Nephron (organoid): ENCODE measurements at regions not wholly inside any gene's neighbourhood (a gene's known extent, or its start where the extent isn't known, plus 50 kb on each side); places are given as distances from the start of the nearest gene placed in this dataset.

ENCODE experiments used
- H3K27ac Mint-ChIP-seq, 3 experiments: 2 replicates each; pipeline ENCODE4 v1.8.0; 2020; ENCODE audit warnings: mixed read lengths in 3 of 3, mild to moderate bottlenecking in 2 of 3, moderate library complexity in 1 of 3
- H3K27me3 Mint-ChIP-seq: 2 replicates; pipeline ENCODE4 v1.8.0; 2021; ENCODE audit warnings: low read depth, mild to moderate bottlenecking, moderate library complexity, mixed read lengths
- H3K36me3 Mint-ChIP-seq: 2 replicates; pipeline ENCODE4 v1.8.0; 2020; ENCODE audit warnings: low read depth, mixed read lengths
- H3K4me1 Mint-ChIP-seq: 2 replicates; pipeline ENCODE4 v1.8.0; 2020; ENCODE audit warnings: mixed read lengths
- H3K4me3 Mint-ChIP-seq, 3 experiments: 2 replicates each; pipeline ENCODE4 v1.8.0; 2020; ENCODE audit warnings: mild to moderate bottlenecking in 3 of 3, mixed read lengths in 3 of 3, moderate library complexity in 2 of 3
- H3K9me3 Mint-ChIP-seq: 2 replicates; pipeline ENCODE4 v1.8.0; 2020; ENCODE audit warnings: mixed read lengths
- TF ChIP-seq, protein P1 (sequence below), 3 experiments: fragments of 200-600 bp; sonication (generic); IDR thresholded peaks; one replicate each; pipeline ENCODE4 v1.5.0; 2021; ENCODE audit warnings: antibody characterized with exemption in 3 of 3; ENCODE audit not compliant: unreplicated experiment in 3 of 3

- Mint-ChIP-seq H3K9me3 (peaks cover 2% of the 10 kb centered on the region), H3K4me3 (no peak overlapping the region), H3K27me3 (peaks cover 51% of the 10 kb centered on the region), H3K36me3 (peaks cover 1% of the 10 kb centered on the region), H3K27ac (no peak overlapping the region), H3K4me1 (peaks cover 21% of the 10 kb centered on the region)
- TF ChIP-seq, protein P1, sequence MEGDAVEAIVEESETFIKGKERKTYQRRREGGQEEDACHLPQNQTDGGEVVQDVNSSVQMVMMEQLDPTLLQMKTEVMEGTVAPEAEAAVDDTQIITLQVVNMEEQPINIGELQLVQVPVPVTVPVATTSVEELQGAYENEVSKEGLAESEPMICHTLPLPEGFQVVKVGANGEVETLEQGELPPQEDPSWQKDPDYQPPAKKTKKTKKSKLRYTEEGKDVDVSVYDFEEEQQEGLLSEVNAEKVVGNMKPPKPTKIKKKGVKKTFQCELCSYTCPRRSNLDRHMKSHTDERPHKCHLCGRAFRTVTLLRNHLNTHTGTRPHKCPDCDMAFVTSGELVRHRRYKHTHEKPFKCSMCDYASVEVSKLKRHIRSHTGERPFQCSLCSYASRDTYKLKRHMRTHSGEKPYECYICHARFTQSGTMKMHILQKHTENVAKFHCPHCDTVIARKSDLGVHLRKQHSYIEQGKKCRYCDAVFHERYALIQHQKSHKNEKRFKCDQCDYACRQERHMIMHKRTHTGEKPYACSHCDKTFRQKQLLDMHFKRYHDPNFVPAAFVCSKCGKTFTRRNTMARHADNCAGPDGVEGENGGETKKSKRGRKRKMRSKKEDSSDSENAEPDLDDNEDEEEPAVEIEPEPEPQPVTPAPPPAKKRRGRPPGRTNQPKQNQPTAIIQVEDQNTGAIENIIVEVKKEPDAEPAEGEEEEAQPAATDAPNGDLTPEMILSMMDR (IDR thresholded peaks at IDR 0.05; ENCODE audit: unreplicated experiment in 3 of 3): no peak
Observed at GRCh38 chr17:79560527-79560926, 50.3 kb downstream of the RBFOX3 start.

DNA sequence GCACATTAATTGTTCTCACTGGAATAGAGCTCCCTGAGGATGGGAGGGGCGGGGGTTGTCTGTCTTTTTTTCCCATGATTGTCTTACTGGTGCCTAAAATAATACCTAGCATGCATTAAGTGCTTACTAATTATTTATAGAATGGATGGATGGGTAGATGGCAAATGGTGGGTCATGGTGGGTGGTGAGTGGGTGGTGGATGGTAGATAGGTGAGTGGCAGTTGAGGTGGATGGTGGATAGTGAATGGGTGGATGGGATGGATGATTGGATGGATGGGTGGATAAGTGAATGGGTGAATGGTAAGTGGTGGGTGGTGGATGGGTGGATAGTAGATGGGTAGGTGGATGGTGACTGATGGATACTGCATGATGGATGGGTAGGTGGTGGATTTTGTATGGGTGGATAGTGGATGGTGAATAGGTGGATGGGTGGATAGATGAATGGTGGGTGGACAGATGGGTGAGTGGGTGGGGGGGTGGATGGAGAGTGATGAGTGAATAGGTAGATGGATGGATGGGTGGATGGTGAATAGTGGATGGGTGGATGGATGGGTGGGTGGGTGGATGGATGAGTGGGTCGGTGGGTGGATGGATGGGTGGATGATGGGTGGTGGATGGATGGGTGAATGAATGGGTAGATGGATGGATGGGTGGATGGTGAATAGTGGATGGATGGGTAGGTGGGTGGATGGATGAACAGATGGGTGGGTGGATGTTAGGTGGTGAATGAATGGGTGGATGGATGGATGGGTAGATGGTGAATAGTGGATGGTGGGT is 51.6 kb downstream of the RBFOX3 start:
- peaks cover 56% of the 10 kb centered on the region for H3K27me3 Mint-ChIP-seq
- H3K4me3 Mint-ChIP-seq: peak overlapping the region in 1 of 3 experiments; percentile 8
- H3K9me3 Mint-ChIP-seq: peaks cover 5% of the 10 kb centered on the region

DNA sequence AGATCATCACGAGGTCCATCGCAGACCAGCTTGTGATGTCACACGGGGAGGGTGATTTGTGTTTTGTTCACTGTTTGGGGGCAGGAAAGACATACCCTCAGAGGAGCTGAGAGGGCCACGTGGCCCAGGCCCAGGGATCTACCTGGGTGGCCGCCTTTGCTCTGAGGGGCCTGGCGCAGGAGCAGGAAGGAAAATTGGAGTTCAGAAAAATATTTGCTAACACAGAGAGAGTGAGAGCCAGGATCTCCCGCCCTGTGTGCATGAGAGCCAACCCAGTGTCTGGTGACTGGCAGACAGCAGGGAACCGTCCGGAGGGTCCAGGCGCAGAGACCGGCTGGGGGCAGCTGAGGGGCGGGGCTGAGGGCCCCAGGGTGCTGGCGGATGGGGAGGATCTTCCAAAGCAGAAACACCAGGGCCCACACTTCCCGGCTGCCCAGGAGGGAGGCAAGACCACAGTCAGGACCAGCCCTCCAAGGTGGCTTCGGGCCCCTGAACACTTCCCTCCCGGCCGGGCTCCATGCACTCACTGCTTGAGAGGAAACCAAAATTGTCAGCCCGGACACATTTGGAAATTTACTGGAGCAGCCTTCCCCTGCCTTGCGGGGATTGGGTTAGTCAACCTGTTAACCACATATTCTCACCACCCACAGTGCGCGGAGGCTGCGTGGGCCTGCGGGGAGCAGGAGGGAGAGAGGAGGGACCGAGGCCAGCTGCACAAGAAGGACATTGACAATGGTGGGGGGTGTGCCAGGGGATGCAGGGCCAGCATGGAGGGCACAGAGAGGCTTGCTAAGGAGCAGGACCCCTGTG is 52.6 kb downstream of the RBFOX3 start:
- H3K36me3 Mint-ChIP-seq: peaks cover 3% of the 10 kb centered on the region
- H3K4me1 Mint-ChIP-seq: peaks cover 21% of the 10 kb centered on the region
- peaks cover 7% of the 10 kb centered on the region for H3K9me3 Mint-ChIP-seq
- peaks cover 48% of the 10 kb centered on the region for H3K27me3 Mint-ChIP-seq
- peak overlapping the region in 2 of 3 experiments; percentile 6 for H3K4me3 Mint-ChIP-seq
- TF ChIP-seq, protein P1 (IDR thresholded peaks at IDR 0.05; ENCODE audit: unreplicated experiment in 3 of 3): no peak
- H3K27ac Mint-ChIP-seq: peak overlapping the region; percentile 20 to 69 (median 62)

More for the DNA sequence above, 51.6 kb downstream of the RBFOX3 start:
- Mint-ChIP-seq H3K4me1 (peaks cover 21% of the 10 kb centered on the region), H3K27ac (no peak overlapping the region), H3K36me3 (peaks cover 3% of the 10 kb centered on the region)
- TF ChIP-seq, protein P1 (IDR thresholded peaks at IDR 0.05; ENCODE audit: unreplicated experiment in 3 of 3): no peak

- TF ChIP-seq, protein P1 (IDR thresholded peaks at IDR 0.05; ENCODE audit: unreplicated experiment in 3 of 3): no peak
- Mint-ChIP-seq H3K27me3 (peaks cover 43% of the 10 kb centered on the region), H3K4me1 (peaks cover 20% of the 10 kb centered on the region)
Observed at GRCh38 chr17:79557276-79558090, 53.4 kb downstream of the RBFOX3 start.

DNA sequence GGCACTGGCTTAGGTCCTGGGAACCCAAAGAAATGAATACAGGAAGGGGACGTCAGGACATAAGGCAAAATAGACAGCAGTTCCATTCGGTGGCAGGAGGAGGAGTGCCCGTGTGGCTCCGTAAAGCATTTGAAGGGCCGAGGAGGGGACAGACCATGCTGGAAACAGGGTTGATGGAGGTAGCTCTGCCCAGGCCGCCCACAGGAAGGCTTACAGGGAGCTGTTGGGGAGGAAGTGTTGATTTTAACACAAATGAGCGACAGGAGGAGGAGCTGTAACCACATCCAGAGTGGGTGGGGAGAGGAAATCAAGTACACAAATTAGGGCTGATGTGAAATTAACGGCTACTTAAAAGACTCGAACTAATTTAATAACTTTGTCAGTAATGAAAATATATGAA is 54.6 kb downstream of the RBFOX3 start:
- H3K27me3 Mint-ChIP-seq: peaks cover 31% of the 10 kb centered on the region
- H3K36me3 Mint-ChIP-seq: peaks cover 3% of the 10 kb centered on the region
- peaks cover 15% of the 10 kb centered on the region for H3K4me1 Mint-ChIP-seq
- TF ChIP-seq, protein P1 (IDR thresholded peaks at IDR 0.05; ENCODE audit: unreplicated experiment in 3 of 3): no peak
- peak overlapping the region in 2 of 3 experiments; percentile 10 to 34 for H3K27ac Mint-ChIP-seq
- no peak overlapping the region for H3K4me3 Mint-ChIP-seq
- peaks cover 10% of the 10 kb centered on the region for H3K9me3 Mint-ChIP-seq

More at GRCh38 chr17:79557276-79558090, 53.4 kb downstream of the RBFOX3 start:
- Mint-ChIP-seq H3K36me3 (peaks cover 3% of the 10 kb centered on the region), H3K9me3 (peaks cover 7% of the 10 kb centered on the region), H3K27ac (peak overlapping the region; percentile 20 to 69 (median 62)), H3K4me3 (peak overlapping the region in 2 of 3 experiments; percentile 6)
